K562 (cell line): ENCODE measurements at regions not wholly inside any gene's neighbourhood (a gene's known extent, or its start where the extent isn't known, plus 50 kb on each side); places are given as distances from the start of the nearest gene placed in this dataset.

ENCODE experiments used
- ASH1L ChIP-seq: fragments of 450-650 bp; IDR thresholded peaks from 2 replicates; pipeline ENCODE4 v1.6.1; 2018; ENCODE audit warnings: borderline replicate concordance, mild to moderate bottlenecking, low read depth; ENCODE audit not compliant: partially characterized antibody
- ATF3 ChIP-seq, 2 experiments: fragments of 450-650 bp in 1 of 2; sonication (generic) in 1 of 2; formaldehyde crosslinking in 1 of 2; IDR thresholded peaks in 1 of 2; conservative IDR thresholded peaks in 1 of 2; 2 replicates each; pipeline versions ENCODE4 v1.6.1 to v1.8.1; 2016 to 2023; ENCODE audit warnings: mild to moderate bottlenecking in 2 of 2, moderate library complexity in 2 of 2, inconsistent platforms in 1 of 2, missing genetic modification reagents in 1 of 2
- CBFB ChIP-seq: sonication (generic); formaldehyde crosslinking; IDR thresholded peaks from 2 replicates; pipeline ENCODE4 v1.4.0; 2020; ENCODE audit warnings: mild to moderate bottlenecking, missing genetic modification reagents
- CREB3L1 ChIP-seq: fragments of 450-650 bp; IDR thresholded peaks from 2 replicates; pipeline ENCODE4 v1.6.1; 2014; ENCODE audit warnings: low read depth, mild to moderate bottlenecking, moderate library complexity, borderline replicate concordance
- FOXO4 ChIP-seq: fragments of 450-650 bp; formaldehyde crosslinking; IDR thresholded peaks from 2 replicates; pipeline ENCODE4 v1.4.0; 2020; ENCODE audit warnings: mild to moderate bottlenecking, moderate library complexity
- FOXP1 ChIP-seq: sonication (generic); formaldehyde crosslinking; IDR thresholded peaks from 2 replicates; pipeline ENCODE4 v1.8.0; 2022; ENCODE audit warnings: mild to moderate bottlenecking, missing genetic modification reagents
- HBP1 ChIP-seq: fragments of 450-650 bp; formaldehyde crosslinking; IDR thresholded peaks from 2 replicates; pipeline ENCODE4 v1.4.0; 2022; ENCODE audit warnings: missing genetic modification characterization
- HNRNPUL1 ChIP-seq: fragments of 200-400 bp; formaldehyde crosslinking; IDR thresholded peaks from 2 replicates; pipeline ENCODE4 v1.6.1; 2017; ENCODE audit warnings: low read length
- JUND ChIP-seq, 2 experiments: IDR thresholded peaks; 2 replicates in 1 of 2; 3 replicates in 1 of 2; pipeline ENCODE4 v1.6.1; 2011; ENCODE audit warnings: borderline replicate concordance in 2 of 2, low read depth in 2 of 2, low read length in 2 of 2, improper control_type of control experiment in 1 of 2, missing biosample characterization in 1 of 2, missing genetic modification characterization in 1 of 2, missing genetic modification reagents in 1 of 2
- KDM1A ChIP-seq, 2 experiments: fragments of 450-650 bp; IDR thresholded peaks; 2 replicates each; pipeline ENCODE4 v1.6.1; 2016; ENCODE audit warnings: mild to moderate bottlenecking in 2 of 2
- LARP7 ChIP-seq: fragments of 450-650 bp; IDR thresholded peaks from 2 replicates; pipeline ENCODE4 v1.6.1; 2016
- MECOM ChIP-seq: fragments of 250-450 bp; sonication (Bioruptor Pico); IDR thresholded peaks from 2 replicates; pipeline ENCODE4 v1.8.0; 2022; ENCODE audit warnings: inconsistent platforms
- NBN ChIP-seq: fragments of 450-650 bp; IDR thresholded peaks from 2 replicates; pipeline ENCODE4 v1.6.1; 2016; ENCODE audit warnings: low read depth, mild to moderate bottlenecking
- PPARD ChIP-seq: fragments of 250-450 bp; sonication (Bioruptor Pico); IDR thresholded peaks from 2 replicates; pipeline ENCODE4 v1.8.0; 2022; ENCODE audit warnings: inconsistent platforms, mild to moderate bottlenecking, moderate library complexity
- SMARCC2 ChIP-seq: fragments of 450-650 bp; IDR thresholded peaks from 2 replicates; pipeline ENCODE4 v1.6.1; 2017; ENCODE audit warnings: antibody characterized with exemption, moderate library complexity, mild to moderate bottlenecking, low read depth
- SREBF1 ChIP-seq: fragments of 150-350 bp; IDR thresholded peaks from 2 replicates; pipeline ENCODE4 v1.6.1; 2014; ENCODE audit warnings: antibody characterized with exemption, low read depth, low read length, borderline replicate concordance
- STAG1 ChIP-seq: sonication (generic); formaldehyde crosslinking; IDR thresholded peaks from 2 replicates; pipeline ENCODE4 v1.5.0; 2020; ENCODE audit warnings: missing genetic modification reagents, borderline replicate concordance
- ZNF224 ChIP-seq: sonication (generic); formaldehyde crosslinking; IDR thresholded peaks from 2 replicates; pipeline ENCODE4 v1.8.0; 2022; ENCODE audit warnings: mild to moderate bottlenecking, missing genetic modification reagents
- ZNF274 ChIP-seq: IDR thresholded peaks from 2 replicates; pipeline ENCODE4 v1.6.1; 2011; ENCODE audit warnings: low read depth, mild to moderate bottlenecking, low read length, moderate library complexity, borderline replicate concordance
- ZNF518B ChIP-seq: fragments of 250-450 bp; sonication (Bioruptor Pico); IDR thresholded peaks from 2 replicates; pipeline ENCODE4 v1.5.0; 2021; ENCODE audit warnings: mild to moderate bottlenecking, moderate library complexity
- ZNF668 ChIP-seq: fragments of 250-450 bp; sonication (Bioruptor Pico); IDR thresholded peaks from 2 replicates; pipeline ENCODE4 v1.8.0; 2022; ENCODE audit warnings: mild to moderate bottlenecking, inconsistent platforms

- TF ChIP-seq ZNF518B (CRISPR knock-in tag) (no peak), LARP7 (no peak), ASH1L (no peak), FOXO4 (CRISPR knock-in tag) (no peak), NBN (no peak), KDM1A (IDR thresholded peaks at IDR 0.05) (no peak), JUND (IDR thresholded peaks at IDR 0.05; ENCODE audit: borderline replicate concordance, low read depth, low read length) (peak; percentile 42; the same call in 1 of the 2 replicates), JUND (tag; IDR thresholded peaks at IDR 0.05; ENCODE audit: borderline replicate concordance, low read depth, low read length) (peak; percentile 27; the same call in 2 of the 3 replicates), FOXP1 (CRISPR knock-in tag) (no peak), SREBF1 (no peak), HNRNPUL1 (no peak), ZNF224 (CRISPR knock-in tag) (no peak), HBP1 (CRISPR knock-in tag) (no peak), PPARD (CRISPR knock-in tag) (no peak), CBFB (no peak), CREB3L1 (no peak), ZNF668 (no peak), ZNF274 (no peak), ATF3 (IDR thresholded peaks at IDR 0.05) (no peak), ATF3 (CRISPR knock-in tag; conservative IDR thresholded peaks at IDR 0.05) (no peak), SMARCC2 (no peak), MECOM (no peak), STAG1 (CRISPR knock-in tag) (no peak)
Measured at GRCh38 chr7:156402255-156402654, 238.3 kb upstream of the RNF32 start (continued).
